PC-3 (cell line): ENCODE measurements at regions not wholly inside any gene's neighbourhood (a gene's known extent, or its start where the extent isn't known, plus 50 kb on each side); places are given as distances from the start of the nearest gene placed in this dataset.

Experiments used
- ATAC-seq: fragments of 200-7000 bp; cut with Tn5 transposase; 2 replicates; pipeline ENCODE4 v1.9.1; 2020; ENCODE audit warnings: mild to moderate bottlenecking, moderate library complexity
- BruUV-seq: library from RNA; stranded (reverse); fragments of 400-500 nt; replicated peaks from 2 replicates; lab custom pipeline; 2021; lab: Mats Ljungman, UMichigan
- CTCF ChIA-PET: fragments of 300-600 bp; sonication (Branson Sonifier 250); formaldehyde crosslinking; loops from one replicate; lab custom pipeline; 2022; ENCODE audit warnings: antibody characterized with exemption; lab: Charles Lee
- POLR2A ChIA-PET: fragments of 300-600 bp; sonication (Branson Sonifier 250); formaldehyde crosslinking; loops from one replicate; lab custom pipeline; 2022; ENCODE audit warnings: antibody characterized with exemption; ENCODE audit not compliant: unreplicated experiment; lab: Charles Lee
- DNase-seq: peaks from one replicate; pipeline ENCODE4 v3.0.0-alpha.2; 2015
- H2AFZ ChIP-seq: fragments of 300-600 bp; sonication (generic); 2 replicates; pipeline ENCODE4 v1.6.0; 2016; ENCODE audit warnings: antibody characterized with exemption, low read length
- H3F3A ChIP-seq: fragments of 300-600 bp; sonication (generic); one replicate; pipeline ENCODE4 v1.6.0; 2017; ENCODE audit warnings: antibody characterized with exemption, low read length, control low read depth, mild to moderate bottlenecking; ENCODE audit not compliant: unreplicated experiment
- H3K27ac ChIP-seq: fragments of 300-600 bp; sonication (generic); 2 replicates; pipeline ENCODE4 v1.5.1; 2016; ENCODE audit warnings: mild to moderate bottlenecking, low read length
- H3K27me3 ChIP-seq: fragments of 300-600 bp; sonication (generic); 2 replicates; pipeline ENCODE4 v1.6.1; 2016; ENCODE audit warnings: low read length, mixed read lengths
- H3K36me3 ChIP-seq: fragments of 300-600 bp; sonication (generic); 2 replicates; pipeline ENCODE4 v1.6.1; 2016; ENCODE audit warnings: low read depth, mixed run types, low read length, mixed read lengths
- H3K4me1 ChIP-seq: fragments of 300-600 bp; sonication (generic); 2 replicates; pipeline ENCODE4 v1.5.1; 2016; ENCODE audit warnings: low read length; ENCODE audit not compliant: insufficient read depth
- H3K4me2 ChIP-seq: fragments of 300-600 bp; sonication (generic); 2 replicates; pipeline ENCODE4 v1.6.0; 2016; ENCODE audit warnings: low read length
- H3K4me3 ChIP-seq: fragments of 300-600 bp; sonication (generic); 2 replicates; pipeline ENCODE4 v1.5.1; 2016; ENCODE audit warnings: mild to moderate bottlenecking, low read length, mixed read lengths
- H3K79me2 ChIP-seq: fragments of 300-600 bp; sonication (generic); 2 replicates; pipeline ENCODE4 v1.6.1; 2017; ENCODE audit warnings: low read length, mixed read lengths
- H3K9ac ChIP-seq: fragments of 300-600 bp; sonication (generic); 2 replicates; pipeline ENCODE4 v1.6.0; 2016; ENCODE audit warnings: mild to moderate bottlenecking, low read length
- H3K9me2 ChIP-seq: fragments of 300-600 bp; sonication (generic); replicated peaks from 2 replicates; pipeline ENCODE4 v1.6.1; 2016; ENCODE audit warnings: mixed run types, low read length, mixed read lengths
- H3K9me3 ChIP-seq: fragments of 300-600 bp; sonication (generic); 2 replicates; pipeline ENCODE4 v1.6.1; 2016; ENCODE audit warnings: low read length, mixed read lengths
- H4K20me1 ChIP-seq: fragments of 300-600 bp; sonication (generic); 2 replicates; pipeline ENCODE4 v1.6.1; 2016; ENCODE audit warnings: low read length, mixed read lengths
- CTCF ChIP-seq: fragments of 300-600 bp; sonication (generic); conservative IDR thresholded peaks from 2 replicates; pipeline ENCODE4 v1.5.1; 2017; ENCODE audit warnings: antibody characterized with exemption, low read depth, mild to moderate bottlenecking, low read length
- EZH2 ChIP-seq: fragments of 300-600 bp; sonication (generic); IDR thresholded peaks from one replicate; pipeline ENCODE4 v1.6.1; 2017; ENCODE audit warnings: antibody characterized with exemption, mild to moderate bottlenecking, low read length; ENCODE audit not compliant: unreplicated experiment
- EZH2phosphoT487 ChIP-seq: fragments of 300-600 bp; sonication (generic); IDR thresholded peaks from 2 replicates; pipeline ENCODE4 v1.6.1; 2018; ENCODE audit warnings: mild to moderate bottlenecking, antibody characterized with exemption, low read length, borderline replicate concordance
- intact Hi-C: fragments of 100-400 bp; cut with micrococcal nuclease; formaldehyde crosslinking; loops from 2 replicates; pipeline ENCODE4 v1.9.0; 2023

DNA sequence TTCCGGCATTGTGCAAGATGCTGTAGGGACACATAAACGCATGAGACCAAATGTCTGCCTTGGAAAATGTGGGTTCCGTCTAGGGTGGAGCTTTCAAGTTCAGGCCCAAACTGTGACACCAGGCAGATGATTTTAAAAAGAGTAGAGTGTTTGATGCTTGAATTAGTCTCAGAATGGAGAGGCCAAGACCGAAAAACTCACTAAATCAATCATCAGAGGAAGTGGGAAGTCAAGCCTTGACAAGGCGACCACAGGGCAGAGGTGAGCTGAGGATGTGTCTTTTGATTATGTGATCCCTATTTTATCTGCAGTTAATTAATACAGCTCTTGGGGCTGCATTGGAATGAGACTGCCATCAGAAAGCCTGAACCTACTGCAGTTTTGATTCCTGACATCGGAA is 275.4 kb downstream of the ABHD5 start:
- intact Hi-C loops, result no loop called here
- Histone ChIP-seq H3K27ac (no peak overlapping the region), H3F3A (no peaks in the 10 kb centered on the region), H3K4me1 (no peaks in the 10 kb centered on the region), H2AFZ (no peak overlapping the region), H3K9me2 (no peaks in the 10 kb centered on the region), H3K27me3 (no peaks in the 10 kb centered on the region), H3K79me2 (no peaks in the 10 kb centered on the region), H3K4me3 (no peak overlapping the region), H3K36me3 (no peaks in the 10 kb centered on the region), H3K9ac (no peak overlapping the region), H4K20me1 (no peaks in the 10 kb centered on the region), H3K9me3 (no peaks in the 10 kb centered on the region), H3K4me2 (no peak overlapping the region)
- no peak for TF ChIP-seq CTCF
- no peak for TF ChIP-seq EZH2phosphoT487
- TF ChIP-seq EZH2, result no peak
- BruUV-seq, result no TSS peak
- ChIA-PET POLR2A (no interaction called here), CTCF (no interaction called here)
- ATAC-seq (no peak), DNase-seq (no peak)

DNA sequence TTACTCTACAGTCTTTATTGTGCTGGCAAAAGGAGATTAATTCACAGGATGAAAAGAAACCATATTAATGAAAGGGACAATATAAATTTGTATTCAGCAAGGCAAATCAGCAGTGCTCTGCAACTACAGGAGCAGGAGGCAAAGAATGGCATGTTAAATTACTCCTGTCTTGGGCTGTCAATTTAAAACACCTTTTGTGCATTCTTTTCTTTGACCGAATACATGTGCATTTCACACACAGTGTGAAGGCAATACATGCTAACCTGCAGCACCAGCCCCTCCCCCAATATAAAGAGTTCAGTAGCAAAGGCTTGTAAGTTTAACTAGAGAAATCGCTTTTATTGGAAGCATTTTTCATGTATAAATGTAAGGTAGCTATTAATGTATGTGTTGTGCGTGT is 275.2 kb upstream of the TOPAZ1 start:
- intact Hi-C loops, result no loop called here
- TF ChIP-seq EZH2, result no peak
- no peak for TF ChIP-seq CTCF
- no peak for TF ChIP-seq EZH2phosphoT487
- CTCF ChIA-PET, result no interaction called here
- DNase-seq, result no peak
- POLR2A ChIA-PET, result no interaction called here
- Histone ChIP-seq H3K4me3 (no peak overlapping the region), H3K4me2 (no peak overlapping the region), H3K36me3 (no peaks in the 10 kb centered on the region), H2AFZ (no peak overlapping the region), H3K27ac (no peak overlapping the region), H3K4me1 (no peaks in the 10 kb centered on the region), H3K9ac (no peak overlapping the region), H3K27me3 (no peaks in the 10 kb centered on the region), H3K79me2 (no peaks in the 10 kb centered on the region), H3K9me3 (no peaks in the 10 kb centered on the region), H3K9me2 (no peaks in the 10 kb centered on the region), H3F3A (no peaks in the 10 kb centered on the region), H4K20me1 (no peaks in the 10 kb centered on the region)
- BruUV-seq, result no TSS peak
- ATAC-seq, result no peak

DNA sequence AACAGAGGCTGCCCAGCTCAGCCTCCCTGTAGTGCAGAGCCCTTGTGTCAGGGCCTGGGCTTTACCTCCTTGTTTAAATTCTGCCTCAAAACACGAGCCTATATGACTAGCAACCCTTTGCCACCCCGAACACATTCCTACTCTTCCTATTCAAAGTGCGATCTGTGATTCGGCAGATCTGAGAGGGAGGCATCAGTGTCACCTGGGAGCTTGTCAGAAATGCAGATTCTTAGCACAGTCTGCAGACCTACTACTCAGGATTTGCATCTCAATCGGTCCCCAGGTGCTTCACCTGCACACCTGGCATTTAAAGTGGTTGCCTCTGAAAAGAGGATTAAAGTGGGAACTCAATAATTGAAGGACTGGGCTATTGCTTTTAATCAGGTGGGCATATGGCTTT is 273.2 kb upstream of the TOPAZ1 start:
- Histone ChIP-seq H3K9me2 (no peaks in the 10 kb centered on the region), H2AFZ (no peak overlapping the region), H3K36me3 (no peaks in the 10 kb centered on the region), H3K27ac (no peak overlapping the region), H3F3A (no peaks in the 10 kb centered on the region), H3K9ac (no peak overlapping the region), H3K4me1 (no peaks in the 10 kb centered on the region), H3K4me3 (no peak overlapping the region), H3K79me2 (no peaks in the 10 kb centered on the region), H3K27me3 (no peaks in the 10 kb centered on the region), H3K4me2 (no peak overlapping the region), H3K9me3 (no peaks in the 10 kb centered on the region), H4K20me1 (no peaks in the 10 kb centered on the region)
- intact Hi-C loops, result no loop called here
- DNase-seq (no peak), ATAC-seq (no peak)
- POLR2A ChIA-PET, result no interaction called here
- BruUV-seq, result no TSS peak
- TF ChIP-seq EZH2, result no peak
- no peak for TF ChIP-seq EZH2phosphoT487
- TF ChIP-seq CTCF, result no peak
- CTCF ChIA-PET, result no interaction called here
